Heart left ventricle (tissue), 16 donors: ENCODE measurements at regions not wholly inside any gene's neighbourhood (a gene's known extent, or its start where the extent isn't known, plus 50 kb on each side); places are given as distances from the start of the nearest gene placed in this dataset.

Source experiments
- ATAC-seq, 4 donors: fragments of 200-7000 bp; cut with Tn5 transposase; one replicate each; pipeline ENCODE4 v1.9.1; 2020 to 2022; ENCODE audit warnings: moderate library complexity in 4 of 4, mild to moderate bottlenecking in 3 of 4, moderate number of reproducible peaks in 1 of 4
- DNase-seq, 5 donors: peaks; one replicate each; pipeline ENCODE4 v3.0.0-alpha.2; 2020
- H3K27ac ChIP-seq, 12 donors: fragments of 200-600 bp; sonication (generic) in 4 of 12; one replicate each; pipeline versions ENCODE4 v1.5.0 to v1.8.0; 2016 to 2022; ENCODE audit warnings: mild to moderate bottlenecking in 2 of 12
- H3K27me3 ChIP-seq, 9 donors: fragments of 200-600 bp; sonication (generic) in 2 of 9; one replicate each; pipeline versions ENCODE4 v1.5.1 to v1.8.0; 2016 to 2022; ENCODE audit warnings: mild to moderate bottlenecking in 3 of 9
- H3K36me3 ChIP-seq, 9 donors: fragments of 200-600 bp; sonication (generic) in 2 of 9; one replicate each; pipeline versions ENCODE4 v1.5.0 to v1.8.0; 2018 to 2022; ENCODE audit warnings: mild to moderate bottlenecking in 2 of 9
- H3K4me1 ChIP-seq, 12 donors: fragments of 200-600 bp; sonication (generic) in 4 of 12; one replicate each; pipeline versions ENCODE4 v1.5.0 to v1.8.0; 2016 to 2022; ENCODE audit warnings: mild to moderate bottlenecking in 3 of 12
- H3K4me3 ChIP-seq, 12 donors: fragments of 200-600 bp; sonication (generic) in 4 of 12; one replicate each; pipeline versions ENCODE4 v1.5.0 to v1.8.0; 2017 to 2022; ENCODE audit warnings: mild to moderate bottlenecking in 9 of 12, moderate library complexity in 4 of 12
- H3K9me3 ChIP-seq, 12 donors: fragments of 200-600 bp; sonication (generic) in 4 of 12; one replicate each; pipeline versions ENCODE4 v1.5.0 to v1.8.0; 2016 to 2022; ENCODE audit warnings: mild to moderate bottlenecking in 1 of 12
- CTCF ChIP-seq, 12 donors: fragments of 200-600 bp; sonication (generic) in 4 of 12; IDR thresholded peaks; one replicate each; pipeline versions ENCODE4 v1.5.0 to v1.8.0; 2018 to 2022; ENCODE audit warnings: antibody characterized with exemption in 12 of 12, mild to moderate bottlenecking in 5 of 12
- POLR2A ChIP-seq, 2 donors: fragments of 450-650 bp; IDR thresholded peaks; one replicate each; pipeline ENCODE4 v1.6.1; 2017; ENCODE audit warnings: antibody characterized with exemption in 2 of 2, mild to moderate bottlenecking in 2 of 2, moderate library complexity in 2 of 2
- WGBS, 4 donors: extraction: QIAGEN DNeasy Blood & Tissue Kit in 2 of 4; methylation state at CpG; one replicate each; pipeline versions ENCODE4 v1.1.5 to v1.1.7; 2013 to 2018; 5-methylcytosine and 5-hydroxymethylcytosine counted together
- intact Hi-C, 10 donors: fragments of 100-400 bp; cut with DNase I; formaldehyde crosslinking; loops; one replicate each; pipeline versions ENCODE4 v1.11.1 to v1.14.2; 2022
- donor health status: ischemic (EF 13 %, LVEDD 7.1; RV severe dilation, severe dysfunction).
- donor health status: healthy with polysubstance abuse.
- donor health status: DM: no; HTN: yes; CAD: no.
- donor health status: DM: no; HTN: no; CAD: no.
- donor health status: ischemic (EF 25% LVEDD 6.9; RV normal size, moderate dysfunction).
- donor health status: ischemic (EF 25% LVEDD 5.7; RV mildly dilated, moderate dysfunction).
- donor health status: healthy.
- donor health status: DM: yes; HTN: yes; CAD: no.
- donor health status: ischemic (EF 35%, LVEDD 5.7; RV mildly dilated, moderate dysfunction).
- donor health status: nonischemic (EF 11% LVEDD 7.7; RV severe dilation, severe dysfunction).
- donor health status: DM: yes; HTN: yes; CAD: no.
- donor health status: PGD.
- donor health status: ischemic (EF 29% LVEDD 5.4; RV normal size, mild dysfunction).
- donor health status: nonischemic (EF 23%, LVEDD 6.1; RV moderate dilation, normal function).

- WGBS, 4 donors = 80 to 92% (median 83%) methylated on average over 3 of the region's 3 CpGs
- Histone ChIP-seq H3K4me1 (peaks cover 0 to 5% (median 0%) of the 10 kb centered on the region in 12 donors), H3K4me3 (no peak overlapping the region), H3K9me3 (no peaks in the 10 kb centered on the region), H3K27ac (no peak overlapping the region), H3K27me3 (peaks cover 0 to 17% (median 0%) of the 10 kb centered on the region in 9 donors), H3K36me3 (no peaks in the 10 kb centered on the region)
- ATAC-seq (no peak), DNase-seq (no peak)
- intact Hi-C loops = loop anchor here in 1 of 10 donors (10.0 kb wide), 1 partner anchor 59 kb away; no protein-coding TSS in a partner anchor
- TF ChIP-seq CTCF (IDR thresholded peaks at IDR 0.05) = no peak
- TF ChIP-seq POLR2A (IDR thresholded peaks at IDR 0.05) = no peak
Measured at GRCh38 chr7:26553582-26553981, 261.9 kb downstream of the SNX10 start.

GRCh38 chr7:26554952-26555351 is 263.3 kb downstream of the SNX10 start:
- 69 to 97% (median 86%) methylated on average over 3 of the region's 3 CpGs for WGBS, 4 donors
- no peak for DNase-seq
- no peak for TF ChIP-seq CTCF (IDR thresholded peaks at IDR 0.05)
- no peak for TF ChIP-seq POLR2A (IDR thresholded peaks at IDR 0.05)
- Histone ChIP-seq H3K36me3 (no peaks in the 10 kb centered on the region), H3K9me3 (no peaks in the 10 kb centered on the region), H3K27ac (no peak overlapping the region), H3K4me1 (no peaks in the 10 kb centered on the region), H3K27me3 (peaks cover 0 to 10% (median 0%) of the 10 kb centered on the region in 9 donors), H3K4me3 (no peak overlapping the region)
- intact Hi-C loops = loop anchor here in 1 of 10 donors (10.0 kb wide), 1 partner anchor 60 kb away; no protein-coding TSS in a partner anchor
- no peak for ATAC-seq

GRCh38 chr7:26556061-26556881 is 264.6 kb downstream of the SNX10 start:
- H3K27ac ChIP-seq = peak overlapping the region in 1 of 12 donors; percentile 27
- WGBS, 4 donors = 29 to 36% (median 29%) methylated on average over 9 to 12 of the region's 12 CpGs
- H3K4me3 ChIP-seq = no peak overlapping the region
- H3K4me1 ChIP-seq = no peaks in the 10 kb centered on the region
- DNase-seq (peak in 1 of 5 donors; percentile 34), ATAC-seq (peak in 3 of 4 donors; percentile 30 to 90 (median 76))
- no peaks in the 10 kb centered on the region for H3K9me3 ChIP-seq
- peaks cover 0 to 8% (median 0%) of the 10 kb centered on the region in 9 donors for H3K27me3 ChIP-seq
- H3K36me3 ChIP-seq = no peaks in the 10 kb centered on the region
- TF ChIP-seq POLR2A (IDR thresholded peaks at IDR 0.05) (no peak), CTCF (IDR thresholded peaks at IDR 0.05) (no peak)
- intact Hi-C loops = loop anchor here in 1 of 10 donors (10.0 kb wide), 1 partner anchor 61 kb away; no protein-coding TSS in a partner anchor

GRCh38 chr7:26560526-26561256 is 269.0 kb downstream of the SNX10 start:
- DNase-seq (no peak), ATAC-seq (no peak)
- intact Hi-C loops = no loop called here
- Histone ChIP-seq H3K36me3 (no peaks in the 10 kb centered on the region), H3K27ac (no peak overlapping the region), H3K9me3 (no peaks in the 10 kb centered on the region), H3K4me3 (no peak overlapping the region), H3K27me3 (peaks cover 0 to 5% (median 0%) of the 10 kb centered on the region in 9 donors), H3K4me1 (no peaks in the 10 kb centered on the region)
- no peak for TF ChIP-seq POLR2A (IDR thresholded peaks at IDR 0.05)
- no peak for TF ChIP-seq CTCF (IDR thresholded peaks at IDR 0.05)
- 56 to 66% (median 60%) methylated on average over 5 of the region's 5 CpGs for WGBS, 4 donors
